AG04450 (cell line): ENCODE measurements at regions not wholly inside any gene's neighbourhood (a gene's known extent, or its start where the extent isn't known, plus 50 kb on each side); places are given as distances from the start of the nearest gene placed in this dataset.

Source experiments
- CTCF ChIA-PET: fragments of 300-600, 350-600 bp; formaldehyde crosslinking; extraction: SDS; loops from one replicate; lab custom pipeline; 2022; ENCODE audit warnings: antibody characterized with exemption, inconsistent platforms; lab: Charles Lee
- POLR2A ChIA-PET: fragments of 350-600 bp; formaldehyde crosslinking; extraction: SDS; loops from one replicate; lab custom pipeline; 2021; ENCODE audit warnings: antibody characterized with exemption, inconsistent platforms; lab: Yijun Ruan, JAX
- DNase-seq: peaks from one replicate; pipeline ENCODE4 v3.0.0-alpha.2; 2011; ENCODE audit warnings: low read depth, low spot score
- H3K27ac ChIP-seq: one replicate; pipeline ENCODE4 v1.5.1; 2012; ENCODE audit warnings: low read depth, low read length, control low read depth
- H3K27me3 ChIP-seq: one replicate; pipeline ENCODE4 v1.6.0; 2012; ENCODE audit warnings: low read length; ENCODE audit not compliant: control insufficient read depth, insufficient read depth
- H3K4me3 ChIP-seq: 2 replicates; pipeline ENCODE4 v1.5.1; 2011; ENCODE audit warnings: mild to moderate bottlenecking, low read depth, low read length, control low read depth
- H3K9me3 ChIP-seq: 2 replicates; pipeline ENCODE4 v1.5.1; 2012; ENCODE audit warnings: low read length; ENCODE audit not compliant: control insufficient read depth, insufficient read depth
- TF ChIP-seq, protein P1 (sequence below): IDR thresholded peaks from 2 replicates; pipeline ENCODE4 v1.5.1; 2011; ENCODE audit warnings: low read depth, low read length, control low read depth, inconsistent platforms

DNA sequence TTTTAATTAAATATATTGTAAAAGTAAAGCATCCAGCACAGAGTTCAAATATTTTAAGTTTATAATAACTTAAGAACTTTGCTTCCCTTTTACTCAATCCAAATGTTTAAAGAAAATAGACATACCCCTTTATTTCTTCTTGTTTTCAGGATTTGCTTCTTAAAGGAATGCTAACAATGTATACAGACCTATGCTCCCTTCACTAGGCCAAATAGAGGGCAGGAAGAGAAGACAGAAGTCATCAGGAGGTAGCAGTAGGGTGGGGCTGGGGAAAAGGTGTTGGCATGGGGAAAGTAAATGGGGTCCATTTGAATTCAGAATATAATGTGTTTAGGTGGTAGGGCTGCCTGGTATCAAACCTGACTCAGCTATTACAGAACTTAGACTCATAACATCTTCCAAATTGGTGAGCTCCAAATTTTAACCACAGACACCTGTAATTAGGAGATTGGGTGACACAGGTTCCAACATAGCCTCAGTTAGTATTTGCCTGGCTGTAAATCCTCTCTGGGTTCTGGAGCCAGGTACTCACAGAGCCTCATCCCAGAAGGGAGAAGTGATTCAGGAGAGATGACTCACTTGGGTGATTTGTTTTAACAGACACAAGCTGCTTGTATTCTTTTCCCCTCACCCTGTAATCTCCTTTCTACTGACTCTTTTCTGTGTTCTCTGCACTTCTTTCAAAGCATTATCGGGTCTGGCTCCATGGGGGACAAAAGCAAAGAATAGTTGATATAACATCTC, 60.1 kb upstream of the DUSP10 start:
- Histone ChIP-seq H3K27me3 (no peaks in the 10 kb centered on the region), H3K4me3 (no peak overlapping the region), H3K9me3 (no peaks in the 10 kb centered on the region), H3K27ac (peak overlapping the region; percentile 2)
- ChIA-PET CTCF (interaction anchor here (0.7 to 1.0 kb wide), 2 partner anchors 62 to 653 kb away, joined by 3 to 6 read pairs; no protein-coding TSS in a partner anchor), POLR2A (interaction anchor here (0.6 to 1.6 kb wide), 2 partner anchors 25 to 60 kb away, joined by 12 to 14 read pairs; partner anchors contain the start of gene DUSP10)
- peak; percentile 30 for DNase-seq
- TF ChIP-seq, protein P1, sequence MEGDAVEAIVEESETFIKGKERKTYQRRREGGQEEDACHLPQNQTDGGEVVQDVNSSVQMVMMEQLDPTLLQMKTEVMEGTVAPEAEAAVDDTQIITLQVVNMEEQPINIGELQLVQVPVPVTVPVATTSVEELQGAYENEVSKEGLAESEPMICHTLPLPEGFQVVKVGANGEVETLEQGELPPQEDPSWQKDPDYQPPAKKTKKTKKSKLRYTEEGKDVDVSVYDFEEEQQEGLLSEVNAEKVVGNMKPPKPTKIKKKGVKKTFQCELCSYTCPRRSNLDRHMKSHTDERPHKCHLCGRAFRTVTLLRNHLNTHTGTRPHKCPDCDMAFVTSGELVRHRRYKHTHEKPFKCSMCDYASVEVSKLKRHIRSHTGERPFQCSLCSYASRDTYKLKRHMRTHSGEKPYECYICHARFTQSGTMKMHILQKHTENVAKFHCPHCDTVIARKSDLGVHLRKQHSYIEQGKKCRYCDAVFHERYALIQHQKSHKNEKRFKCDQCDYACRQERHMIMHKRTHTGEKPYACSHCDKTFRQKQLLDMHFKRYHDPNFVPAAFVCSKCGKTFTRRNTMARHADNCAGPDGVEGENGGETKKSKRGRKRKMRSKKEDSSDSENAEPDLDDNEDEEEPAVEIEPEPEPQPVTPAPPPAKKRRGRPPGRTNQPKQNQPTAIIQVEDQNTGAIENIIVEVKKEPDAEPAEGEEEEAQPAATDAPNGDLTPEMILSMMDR = no peak

DNA sequence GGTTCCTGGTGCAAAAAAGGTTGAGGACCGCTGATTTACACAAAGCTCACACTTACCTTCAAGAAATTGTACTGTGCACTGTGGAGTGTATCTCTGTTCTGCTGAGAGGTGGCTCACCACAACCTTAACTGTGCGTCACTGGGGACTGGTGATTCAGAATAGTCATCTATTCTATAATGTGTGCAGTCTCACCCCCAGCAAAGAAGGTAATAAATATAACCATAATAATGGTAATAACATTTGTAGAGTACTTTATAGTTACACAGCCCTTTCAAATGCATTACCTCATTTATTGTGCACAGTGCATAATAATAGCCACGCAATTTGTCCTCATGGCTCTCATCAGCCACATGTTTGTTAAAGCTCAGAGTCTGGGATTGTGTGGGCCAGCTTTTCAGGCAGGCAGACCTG, 59.4 kb upstream of the DUSP10 start:
- CTCF ChIA-PET = no interaction called here
- Histone ChIP-seq H3K4me3 (no peak overlapping the region), H3K27me3 (no peaks in the 10 kb centered on the region), H3K9me3 (no peaks in the 10 kb centered on the region), H3K27ac (no peak overlapping the region)
- POLR2A ChIA-PET = no interaction called here
- TF ChIP-seq, protein P1 = no peak
- no peak for DNase-seq

- H3K27me3 ChIP-seq = no peaks in the 10 kb centered on the region
- CTCF ChIA-PET = no interaction called here
- no peaks in the 10 kb centered on the region for H3K9me3 ChIP-seq
- no peak overlapping the region for H3K4me3 ChIP-seq
- TF ChIP-seq, protein P1 = no peak
- H3K27ac ChIP-seq = no peak overlapping the region
- DNase-seq = no peak
- POLR2A ChIA-PET = no interaction called here
Observed at GRCh38 chr1:221800831-221801230, 58.9 kb upstream of the DUSP10 start.

GRCh38 chr1:221797506-221797905, 55.6 kb upstream of the DUSP10 start:
- Histone ChIP-seq H3K4me3 (no peak overlapping the region), H3K27me3 (no peaks in the 10 kb centered on the region), H3K9me3 (no peaks in the 10 kb centered on the region; the same call in 1 of the 2 replicates), H3K27ac (no peak overlapping the region)
- DNase-seq = no peak
- TF ChIP-seq, protein P1 = no peak
- ChIA-PET CTCF (no interaction called here), POLR2A (no interaction called here)

- TF ChIP-seq, protein P1 = no peak
- no peak overlapping the region for H3K27ac ChIP-seq
- DNase-seq = no peak
- H3K4me3 ChIP-seq = no peak overlapping the region
- H3K9me3 ChIP-seq = no peaks in the 10 kb centered on the region; the same call in 1 of the 2 replicates
- ChIA-PET CTCF (no interaction called here), POLR2A (no interaction called here)
- no peaks in the 10 kb centered on the region for H3K27me3 ChIP-seq
Observed at GRCh38 chr1:221796700-221797099, 54.8 kb upstream of the DUSP10 start.
